ENCODE measurements at regions not wholly inside any gene's neighbourhood (a gene's known extent, or its start where the extent isn't known, plus 50 kb on each side); places are given as distances from the start of the nearest gene placed in this dataset.

DNA sequence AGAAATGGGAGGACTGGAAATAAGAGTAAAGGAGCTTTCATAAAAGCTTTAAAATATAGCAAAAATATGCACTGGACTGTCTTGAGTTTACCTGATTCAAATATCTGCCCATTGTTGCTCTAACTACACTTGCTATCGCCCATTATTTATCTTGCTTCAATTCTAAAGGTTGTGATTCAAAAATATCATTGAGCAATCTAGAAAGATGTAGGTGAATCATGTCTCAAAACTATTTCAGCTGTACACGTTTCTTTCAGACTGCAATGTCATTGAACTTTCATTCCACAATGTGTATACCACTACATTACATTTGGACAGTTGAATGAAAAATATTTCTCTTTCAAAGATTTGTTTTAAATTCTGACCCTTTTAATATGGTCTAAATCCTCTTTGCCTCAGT is 545.6 kb downstream of the BMP2 start:
- H3K4me3 ChIP-seq (ENCODE audit: low read depth in 2 of 2, low read length in 1 of 2), result no peak overlapping the region
- TF ChIP-seq NRF1 (IDR thresholded peaks at IDR 0.05; ENCODE audit: low read depth, low read length) (no peak), POLR2AphosphoS5 (IDR thresholded peaks at IDR 0.05; ENCODE audit: low read depth, low read length) (no peak), TCF12 (IDR thresholded peaks at IDR 0.05) (no peak), FOXJ3 (CRISPR knock-in tag; IDR thresholded peaks at IDR 0.05) (no peak), GABPA (IDR thresholded peaks at IDR 0.05; ENCODE audit: low read depth) (no peak), RCOR1 (IDR thresholded peaks at IDR 0.05; ENCODE audit: low read length) (no peak), MXI1 (IDR thresholded peaks at IDR 0.05; ENCODE audit: low read depth, low read length) (no peak)
- TF ChIP-seq, protein P1, sequence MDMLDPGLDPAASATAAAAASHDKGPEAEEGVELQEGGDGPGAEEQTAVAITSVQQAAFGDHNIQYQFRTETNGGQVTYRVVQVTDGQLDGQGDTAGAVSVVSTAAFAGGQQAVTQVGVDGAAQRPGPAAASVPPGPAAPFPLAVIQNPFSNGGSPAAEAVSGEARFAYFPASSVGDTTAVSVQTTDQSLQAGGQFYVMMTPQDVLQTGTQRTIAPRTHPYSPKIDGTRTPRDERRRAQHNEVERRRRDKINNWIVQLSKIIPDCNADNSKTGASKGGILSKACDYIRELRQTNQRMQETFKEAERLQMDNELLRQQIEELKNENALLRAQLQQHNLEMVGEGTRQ (IDR thresholded peaks at IDR 0.05; ENCODE audit: borderline replicate concordance, low read depth, low read length), result no peak
- TF ChIP-seq, protein P2, sequence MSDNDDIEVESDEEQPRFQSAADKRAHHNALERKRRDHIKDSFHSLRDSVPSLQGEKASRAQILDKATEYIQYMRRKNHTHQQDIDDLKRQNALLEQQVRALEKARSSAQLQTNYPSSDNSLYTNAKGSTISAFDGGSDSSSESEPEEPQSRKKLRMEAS (IDR thresholded peaks at IDR 0.05; ENCODE audit: low read depth), result no peak
- 5% methylated on average over 2 of the region's 2 CpGs for WGBS (ENCODE audit: low lambda C conversion rate)
- H4K20me1 ChIP-seq (ENCODE audit: insufficient read depth), result no peaks in the 10 kb centered on the region
- H3K9me3 ChIP-seq, result no peaks in the 10 kb centered on the region
- no peaks in the 10 kb centered on the region for H3F3A ChIP-seq (replicated peaks; ENCODE audit: insufficient read depth)
- ChIA-PET CTCF (no interaction called here), POLR2A (no interaction called here)
- H3K36me3 ChIP-seq (replicated peaks in 1 of 2; ENCODE audit: control insufficient read depth in 1 of 2, insufficient read depth in 2 of 2, low read length in 1 of 2), result no peaks in the 10 kb centered on the region
- H3K27me3 ChIP-seq (ENCODE audit: insufficient read depth), result no peaks in the 10 kb centered on the region
- no peaks in the 10 kb centered on the region for H3K4me1 ChIP-seq (ENCODE audit: control insufficient read depth in 1 of 2, insufficient read depth in 2 of 2, low read depth in 1 of 2, low read length in 1 of 2)
- no peak overlapping the region for H3K9ac ChIP-seq
- no peaks in the 10 kb centered on the region for H3K79me2 ChIP-seq (ENCODE audit: insufficient read depth)
- no peak overlapping the region for H3K27ac ChIP-seq (ENCODE audit: low read depth in 2 of 2, low read length in 1 of 2)
- no peak for DNase-seq
- H3K9me2 ChIP-seq, result no peaks in the 10 kb centered on the region
- H3K4me2 ChIP-seq, result no peak overlapping the region
- H2AFZ ChIP-seq (ENCODE audit: low read depth), result no peak overlapping the region

DNA sequence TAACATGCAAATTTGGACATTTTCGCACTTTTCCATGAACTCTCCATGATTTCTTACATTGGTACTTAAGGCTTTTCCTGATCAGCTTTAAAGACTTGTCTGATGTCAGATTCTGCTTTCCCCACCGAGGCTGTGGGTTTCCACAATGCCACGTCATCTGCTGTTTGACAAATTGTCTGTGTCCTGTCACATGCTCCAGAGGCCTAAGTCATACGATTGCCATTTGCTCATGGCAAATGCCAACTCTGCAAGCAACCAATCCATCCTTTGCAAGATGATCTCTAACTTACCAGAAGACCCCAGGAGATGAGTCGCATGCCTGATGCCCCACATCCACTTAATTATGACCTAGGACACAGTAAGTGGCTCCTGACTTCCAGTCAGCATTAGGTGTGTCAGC is 556.5 kb downstream of the BMP2 start:
- Histone ChIP-seq H3K4me2 (no peak overlapping the region), H3K9me3 (no peaks in the 10 kb centered on the region), H3K27ac (ENCODE audit: low read depth in 2 of 2, low read length in 1 of 2) (no peak overlapping the region), H3K9me2 (no peaks in the 10 kb centered on the region), H4K20me1 (ENCODE audit: insufficient read depth) (no peaks in the 10 kb centered on the region), H2AFZ (ENCODE audit: low read depth) (0 out of 2 replicates have a peak overlapping the region, but pooled peaks have one; percentile 41), H3K27me3 (ENCODE audit: insufficient read depth) (no peaks in the 10 kb centered on the region), H3K9ac (no peak overlapping the region), H3F3A (replicated peaks; ENCODE audit: insufficient read depth) (no peaks in the 10 kb centered on the region), H3K4me1 (ENCODE audit: control insufficient read depth in 1 of 2, insufficient read depth in 2 of 2, low read depth in 1 of 2, low read length in 1 of 2) (no peaks in the 10 kb centered on the region), H3K4me3 (ENCODE audit: low read depth in 2 of 2, low read length in 1 of 2) (no peak overlapping the region), H3K79me2 (ENCODE audit: insufficient read depth) (no peaks in the 10 kb centered on the region), H3K36me3 (replicated peaks in 1 of 2; ENCODE audit: control insufficient read depth in 1 of 2, insufficient read depth in 2 of 2, low read length in 1 of 2) (no peaks in the 10 kb centered on the region)
- no peak for DNase-seq
- WGBS (ENCODE audit: low lambda C conversion rate), result 4% methylated on average over 5 of the region's 5 CpGs
- TF ChIP-seq, protein P3, sequence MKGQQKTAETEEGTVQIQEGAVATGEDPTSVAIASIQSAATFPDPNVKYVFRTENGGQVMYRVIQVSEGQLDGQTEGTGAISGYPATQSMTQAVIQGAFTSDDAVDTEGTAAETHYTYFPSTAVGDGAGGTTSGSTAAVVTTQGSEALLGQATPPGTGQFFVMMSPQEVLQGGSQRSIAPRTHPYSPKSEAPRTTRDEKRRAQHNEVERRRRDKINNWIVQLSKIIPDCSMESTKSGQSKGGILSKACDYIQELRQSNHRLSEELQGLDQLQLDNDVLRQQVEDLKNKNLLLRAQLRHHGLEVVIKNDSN (IDR thresholded peaks at IDR 0.05; ENCODE audit: borderline replicate concordance, low read depth), result no peak
- TF ChIP-seq, protein P4, sequence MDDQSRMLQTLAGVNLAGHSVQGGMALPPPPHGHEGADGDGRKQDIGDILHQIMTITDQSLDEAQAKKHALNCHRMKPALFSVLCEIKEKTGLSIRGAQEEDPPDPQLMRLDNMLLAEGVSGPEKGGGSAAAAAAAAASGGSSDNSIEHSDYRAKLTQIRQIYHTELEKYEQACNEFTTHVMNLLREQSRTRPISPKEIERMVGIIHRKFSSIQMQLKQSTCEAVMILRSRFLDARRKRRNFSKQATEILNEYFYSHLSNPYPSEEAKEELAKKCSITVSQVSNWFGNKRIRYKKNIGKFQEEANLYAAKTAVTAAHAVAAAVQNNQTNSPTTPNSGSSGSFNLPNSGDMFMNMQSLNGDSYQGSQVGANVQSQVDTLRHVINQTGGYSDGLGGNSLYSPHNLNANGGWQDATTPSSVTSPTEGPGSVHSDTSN (IDR thresholded peaks at IDR 0.05), result no peak
- no peak for TF ChIP-seq RCOR1 (IDR thresholded peaks at IDR 0.05; ENCODE audit: low read length)
- TF ChIP-seq, protein P5, sequence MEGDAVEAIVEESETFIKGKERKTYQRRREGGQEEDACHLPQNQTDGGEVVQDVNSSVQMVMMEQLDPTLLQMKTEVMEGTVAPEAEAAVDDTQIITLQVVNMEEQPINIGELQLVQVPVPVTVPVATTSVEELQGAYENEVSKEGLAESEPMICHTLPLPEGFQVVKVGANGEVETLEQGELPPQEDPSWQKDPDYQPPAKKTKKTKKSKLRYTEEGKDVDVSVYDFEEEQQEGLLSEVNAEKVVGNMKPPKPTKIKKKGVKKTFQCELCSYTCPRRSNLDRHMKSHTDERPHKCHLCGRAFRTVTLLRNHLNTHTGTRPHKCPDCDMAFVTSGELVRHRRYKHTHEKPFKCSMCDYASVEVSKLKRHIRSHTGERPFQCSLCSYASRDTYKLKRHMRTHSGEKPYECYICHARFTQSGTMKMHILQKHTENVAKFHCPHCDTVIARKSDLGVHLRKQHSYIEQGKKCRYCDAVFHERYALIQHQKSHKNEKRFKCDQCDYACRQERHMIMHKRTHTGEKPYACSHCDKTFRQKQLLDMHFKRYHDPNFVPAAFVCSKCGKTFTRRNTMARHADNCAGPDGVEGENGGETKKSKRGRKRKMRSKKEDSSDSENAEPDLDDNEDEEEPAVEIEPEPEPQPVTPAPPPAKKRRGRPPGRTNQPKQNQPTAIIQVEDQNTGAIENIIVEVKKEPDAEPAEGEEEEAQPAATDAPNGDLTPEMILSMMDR (IDR thresholded peaks at IDR 0.05), result no peak
- no peak for TF ChIP-seq TEAD4 (IDR thresholded peaks at IDR 0.05; ENCODE audit: borderline replicate concordance, insufficient read depth)
- no peak for TF ChIP-seq POLR2AphosphoS5 (IDR thresholded peaks at IDR 0.05; ENCODE audit: low read depth, low read length)
- TF ChIP-seq, protein P6, sequence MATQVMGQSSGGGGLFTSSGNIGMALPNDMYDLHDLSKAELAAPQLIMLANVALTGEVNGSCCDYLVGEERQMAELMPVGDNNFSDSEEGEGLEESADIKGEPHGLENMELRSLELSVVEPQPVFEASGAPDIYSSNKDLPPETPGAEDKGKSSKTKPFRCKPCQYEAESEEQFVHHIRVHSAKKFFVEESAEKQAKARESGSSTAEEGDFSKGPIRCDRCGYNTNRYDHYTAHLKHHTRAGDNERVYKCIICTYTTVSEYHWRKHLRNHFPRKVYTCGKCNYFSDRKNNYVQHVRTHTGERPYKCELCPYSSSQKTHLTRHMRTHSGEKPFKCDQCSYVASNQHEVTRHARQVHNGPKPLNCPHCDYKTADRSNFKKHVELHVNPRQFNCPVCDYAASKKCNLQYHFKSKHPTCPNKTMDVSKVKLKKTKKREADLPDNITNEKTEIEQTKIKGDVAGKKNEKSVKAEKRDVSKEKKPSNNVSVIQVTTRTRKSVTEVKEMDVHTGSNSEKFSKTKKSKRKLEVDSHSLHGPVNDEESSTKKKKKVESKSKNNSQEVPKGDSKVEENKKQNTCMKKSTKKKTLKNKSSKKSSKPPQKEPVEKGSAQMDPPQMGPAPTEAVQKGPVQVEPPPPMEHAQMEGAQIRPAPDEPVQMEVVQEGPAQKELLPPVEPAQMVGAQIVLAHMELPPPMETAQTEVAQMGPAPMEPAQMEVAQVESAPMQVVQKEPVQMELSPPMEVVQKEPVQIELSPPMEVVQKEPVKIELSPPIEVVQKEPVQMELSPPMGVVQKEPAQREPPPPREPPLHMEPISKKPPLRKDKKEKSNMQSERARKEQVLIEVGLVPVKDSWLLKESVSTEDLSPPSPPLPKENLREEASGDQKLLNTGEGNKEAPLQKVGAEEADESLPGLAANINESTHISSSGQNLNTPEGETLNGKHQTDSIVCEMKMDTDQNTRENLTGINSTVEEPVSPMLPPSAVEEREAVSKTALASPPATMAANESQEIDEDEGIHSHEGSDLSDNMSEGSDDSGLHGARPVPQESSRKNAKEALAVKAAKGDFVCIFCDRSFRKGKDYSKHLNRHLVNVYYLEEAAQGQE (IDR thresholded peaks at IDR 0.05; ENCODE audit: low read depth, low read length), result no peak
- TF ChIP-seq SMC3 (IDR thresholded peaks at IDR 0.05; ENCODE audit: low read depth, low read length), result no peak
- no peak for TF ChIP-seq RXRA (IDR thresholded peaks at IDR 0.05; ENCODE audit: borderline replicate concordance, low read depth)
- no peak for TF ChIP-seq RFX5 (IDR thresholded peaks at IDR 0.05; ENCODE audit: low read length)
- TF ChIP-seq CHD2 (IDR thresholded peaks at IDR 0.05; ENCODE audit: low read length, partially characterized antibody), result no peak
- TF ChIP-seq ELF1 (IDR thresholded peaks at IDR 0.05), result no peak
- ChIA-PET POLR2A (no interaction called here), CTCF (no interaction called here)
